Activated CD4-positive, alpha-beta T cell treated with anti-CD3 and anti-CD28 coated beads for 36 hours (primary cell): ENCODE measurements at regions not wholly inside any gene's neighbourhood (a gene's known extent, or its start where the extent isn't known, plus 50 kb on each side); places are given as distances from the start of the nearest gene placed in this dataset.
"Not testable (repeated sequence)": the region's sequence is repeated elsewhere in the genome, so short reads cannot be mapped to it uniquely, and the experiment has no call there.

Source experiments
- ATAC-seq: fragments of 200-7000 bp; cut with Tn5 transposase; one replicate; pipeline ENCODE4 v1.10.0; 2021; ENCODE audit warnings: mild to moderate bottlenecking, moderate library complexity
- CTCF ChIA-PET: fragments of 350-600 bp; sonication (Branson Sonifier 250); formaldehyde crosslinking; loops from one replicate; lab custom pipeline; 2021; ENCODE audit warnings: antibody characterized with exemption; lab: Charles Lee
- POLR2A ChIA-PET: fragments of 350-600 bp; sonication (Branson Sonifier 250); formaldehyde crosslinking; loops from one replicate; lab custom pipeline; 2021; ENCODE audit warnings: antibody characterized with exemption, inconsistent platforms; lab: Charles Lee
- DNase-seq: peaks from one replicate; pipeline ENCODE4 v3.0.0-alpha.2; 2020
- H3K27ac Mint-ChIP-seq: one replicate; pipeline ENCODE4 v1.8.0; 2021; ENCODE audit warnings: mixed read lengths
- H3K27me3 Mint-ChIP-seq: one replicate; pipeline ENCODE4 v1.8.0; 2021; ENCODE audit warnings: mixed read lengths
- H3K36me3 Mint-ChIP-seq: one replicate; pipeline ENCODE4 v1.8.0; 2021; ENCODE audit warnings: low read depth, mixed read lengths
- H3K4me1 Mint-ChIP-seq: one replicate; pipeline ENCODE4 v1.8.0; 2021; ENCODE audit warnings: mixed read lengths
- H3K4me3 Mint-ChIP-seq: one replicate; pipeline ENCODE4 v1.8.0; 2021; ENCODE audit warnings: mild to moderate bottlenecking, moderate library complexity, mixed read lengths
- H3K9me3 Mint-ChIP-seq: one replicate; pipeline ENCODE4 v1.8.0; 2021; ENCODE audit warnings: low read depth, mixed read lengths
- intact Hi-C, 2 experiments: fragments of 100-400 bp; cut with DNase I in 1 of 2; cut with micrococcal nuclease in 1 of 2; formaldehyde crosslinking; loops; one replicate each; pipeline versions ENCODE4 v1.14.2 to v1.15.1; 2022 to 2024; cut with DNase I, micrococcal nuclease

DNA sequence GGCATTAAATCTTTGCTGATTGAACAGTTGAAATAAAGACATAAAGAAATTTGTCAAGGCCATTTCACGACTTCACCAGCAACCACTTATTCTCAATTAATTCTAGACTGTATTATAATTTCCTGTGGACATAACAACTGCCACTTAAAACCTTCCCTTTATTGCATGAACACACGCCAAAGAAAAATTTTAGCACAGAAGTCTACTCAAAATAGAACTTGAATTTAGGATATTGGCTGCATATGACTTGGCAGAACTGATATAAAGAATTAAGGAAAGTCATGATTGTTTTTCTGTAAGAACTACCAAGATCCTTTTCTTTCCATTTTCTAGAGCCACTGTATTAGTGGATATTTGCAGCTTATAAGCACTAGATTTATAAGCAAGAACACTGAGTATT is 226.5 kb upstream of the AKR1E2 start:
- DNase-seq (no peak), ATAC-seq (no peak)
- Mint-ChIP-seq H3K27ac (no peak overlapping the region), H3K4me3 (no peak overlapping the region), H3K36me3 (no peaks in the 10 kb centered on the region), H3K27me3 (no peaks in the 10 kb centered on the region), H3K9me3 (no peaks in the 10 kb centered on the region), H3K4me1 (no peaks in the 10 kb centered on the region)
- intact Hi-C loops, result no loop called here
- POLR2A ChIA-PET, result no interaction called here
- CTCF ChIA-PET, result interaction anchor here (0.6 kb wide), 1 partner anchor 184 kb away, joined by 3 read pairs; no protein-coding TSS in a partner anchor

DNA sequence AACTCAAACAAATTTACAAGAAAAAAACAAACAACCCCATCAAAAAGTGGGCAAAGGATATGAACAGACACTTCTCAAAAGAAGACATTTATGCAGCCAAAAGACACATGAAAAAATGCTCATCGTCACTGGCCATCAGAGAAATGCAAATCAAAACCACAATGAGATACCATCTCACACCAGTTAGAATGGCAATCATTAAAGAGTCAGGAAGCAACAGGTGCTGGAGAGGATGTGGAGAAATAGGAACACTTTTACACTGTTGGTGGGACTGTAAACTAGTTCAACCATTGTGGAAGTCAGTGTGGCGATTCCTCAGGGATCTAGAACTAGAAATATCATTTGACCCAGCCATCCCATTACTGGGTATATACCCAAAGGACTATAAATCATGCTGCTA is 228.1 kb upstream of the AKR1E2 start:
- POLR2A ChIA-PET, ATAC-seq, H3K36me3 Mint-ChIP-seq, H3K4me3 Mint-ChIP-seq, H3K4me1 Mint-ChIP-seq, H3K9me3 Mint-ChIP-seq, H3K27me3 Mint-ChIP-seq, intact Hi-C loops, CTCF ChIA-PET, DNase-seq, H3K27ac Mint-ChIP-seq: not testable (repeated sequence)

DNA sequence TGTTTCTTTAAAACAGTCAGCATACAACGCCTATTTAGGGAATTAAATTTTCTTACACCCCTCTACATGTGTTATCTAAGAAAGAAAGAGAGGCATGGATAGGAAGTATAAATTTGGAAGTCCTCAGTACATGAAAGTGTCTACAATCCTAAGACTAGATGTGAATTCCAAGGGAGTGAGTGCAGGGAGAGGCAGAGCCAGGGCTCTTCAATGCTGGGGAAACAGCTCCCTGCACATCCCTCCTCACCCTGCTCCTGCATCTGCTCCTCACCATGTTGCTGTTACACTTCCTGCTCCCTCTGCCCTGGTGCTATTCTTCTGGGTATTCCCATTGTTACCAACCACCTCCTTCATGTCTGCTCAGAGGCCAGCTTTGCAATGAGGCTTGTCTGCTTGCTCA is 229.1 kb upstream of the AKR1E2 start:
- H3K36me3 Mint-ChIP-seq, result no peaks in the 10 kb centered on the region
- ChIA-PET CTCF (no interaction called here), POLR2A (no interaction called here)
- H3K27me3 Mint-ChIP-seq, result no peaks in the 10 kb centered on the region
- H3K4me1 Mint-ChIP-seq, result no peaks in the 10 kb centered on the region
- H3K27ac Mint-ChIP-seq, result no peak overlapping the region
- H3K9me3 Mint-ChIP-seq, result no peaks in the 10 kb centered on the region
- intact Hi-C loops, result no loop called here
- DNase-seq (no peak), ATAC-seq (no peak)
- no peak overlapping the region for H3K4me3 Mint-ChIP-seq

DNA sequence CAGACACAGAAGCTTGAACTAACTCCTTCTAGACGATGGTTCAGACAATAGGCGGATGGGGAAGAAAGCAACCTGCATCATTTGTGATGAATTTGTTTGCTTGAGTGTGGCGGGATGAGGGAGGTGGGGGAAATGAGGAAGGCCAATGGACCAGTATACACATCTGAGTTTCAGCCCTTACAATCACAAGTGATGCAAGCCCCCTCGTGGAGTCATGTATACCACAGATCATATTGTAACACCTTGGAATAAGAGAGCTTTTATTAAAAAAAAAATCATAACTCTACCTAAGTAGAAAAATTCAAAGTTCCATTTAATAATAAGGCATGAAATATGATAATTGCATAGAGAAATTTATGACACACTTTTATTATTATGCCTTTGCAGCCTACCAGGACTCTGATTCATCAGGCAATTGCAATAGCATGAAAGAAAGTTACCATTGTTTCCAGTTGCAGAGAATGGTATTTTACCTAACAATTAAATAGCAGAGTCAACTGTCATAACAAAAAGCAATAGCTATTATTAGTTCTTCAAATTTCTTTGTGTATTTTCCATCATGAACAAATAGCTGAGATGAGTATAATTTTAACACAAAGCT is 230.2 kb upstream of the AKR1E2 start:
- no peaks in the 10 kb centered on the region for H3K9me3 Mint-ChIP-seq
- ATAC-seq (no peak), DNase-seq (no peak)
- ChIA-PET POLR2A (interaction anchor here (0.5 kb wide), 1 partner anchor 10 kb away, joined by 3 read pairs; no protein-coding TSS in a partner anchor), CTCF (no interaction called here)
- intact Hi-C loops, result no loop called here
- H3K4me3 Mint-ChIP-seq, result no peak overlapping the region
- no peaks in the 10 kb centered on the region for H3K4me1 Mint-ChIP-seq
- no peak overlapping the region for H3K27ac Mint-ChIP-seq
- no peaks in the 10 kb centered on the region for H3K36me3 Mint-ChIP-seq
- H3K27me3 Mint-ChIP-seq, result no peaks in the 10 kb centered on the region

DNA sequence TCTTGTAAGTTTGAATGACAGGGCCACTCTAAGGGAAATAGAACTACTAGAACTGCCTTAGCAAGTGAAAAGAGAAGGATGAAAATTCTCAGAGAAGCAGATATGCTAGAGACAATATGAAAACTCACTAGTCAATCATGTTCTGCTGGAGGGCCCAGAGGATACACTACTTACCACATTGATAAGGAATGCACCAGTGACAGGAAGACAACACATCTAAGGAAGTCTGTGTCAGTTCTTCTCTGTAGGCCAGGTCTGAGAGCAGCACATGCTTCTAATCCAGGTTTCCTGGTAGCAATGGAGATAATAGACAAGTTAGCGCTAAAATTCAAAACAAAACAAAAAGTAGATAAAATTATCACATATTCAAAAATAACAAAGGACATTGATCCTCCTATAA is 235.2 kb upstream of the AKR1E2 start:
- CTCF ChIA-PET, result no interaction called here
- no peaks in the 10 kb centered on the region for H3K27me3 Mint-ChIP-seq
- no peaks in the 10 kb centered on the region for H3K36me3 Mint-ChIP-seq
- no peaks in the 10 kb centered on the region for H3K9me3 Mint-ChIP-seq
- intact Hi-C loops, result no loop called here
- POLR2A ChIA-PET, result no interaction called here
- H3K4me3 Mint-ChIP-seq, result no peak overlapping the region
- DNase-seq (no peak), ATAC-seq (no peak)
- H3K27ac Mint-ChIP-seq, result no peak overlapping the region
- no peaks in the 10 kb centered on the region for H3K4me1 Mint-ChIP-seq

DNA sequence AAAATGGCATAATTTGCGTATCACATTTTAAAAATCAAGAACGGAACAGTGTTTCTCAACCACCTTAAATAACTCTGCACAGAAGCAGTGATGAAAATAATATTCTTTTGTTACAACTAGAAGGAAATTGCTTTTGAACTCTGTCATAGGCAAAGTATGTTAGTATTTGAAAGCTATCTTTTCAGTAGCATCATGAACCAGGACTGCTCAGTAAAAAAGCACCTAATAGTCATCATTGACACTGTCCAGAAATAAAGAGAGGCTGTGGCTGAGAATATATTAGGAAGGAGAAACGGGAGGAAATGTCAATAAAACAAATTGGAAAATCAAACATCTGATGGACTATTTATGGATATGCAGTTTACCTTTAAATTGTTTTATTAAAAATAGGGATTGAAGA is 237.2 kb upstream of the AKR1E2 start:
- Mint-ChIP-seq H3K4me3 (no peak overlapping the region), H3K9me3 (no peaks in the 10 kb centered on the region), H3K36me3 (no peaks in the 10 kb centered on the region), H3K27me3 (no peaks in the 10 kb centered on the region), H3K4me1 (no peaks in the 10 kb centered on the region), H3K27ac (no peak overlapping the region)
- intact Hi-C loops, result no loop called here
- DNase-seq (no peak), ATAC-seq (no peak)
- ChIA-PET CTCF (no interaction called here), POLR2A (no interaction called here)

DNA sequence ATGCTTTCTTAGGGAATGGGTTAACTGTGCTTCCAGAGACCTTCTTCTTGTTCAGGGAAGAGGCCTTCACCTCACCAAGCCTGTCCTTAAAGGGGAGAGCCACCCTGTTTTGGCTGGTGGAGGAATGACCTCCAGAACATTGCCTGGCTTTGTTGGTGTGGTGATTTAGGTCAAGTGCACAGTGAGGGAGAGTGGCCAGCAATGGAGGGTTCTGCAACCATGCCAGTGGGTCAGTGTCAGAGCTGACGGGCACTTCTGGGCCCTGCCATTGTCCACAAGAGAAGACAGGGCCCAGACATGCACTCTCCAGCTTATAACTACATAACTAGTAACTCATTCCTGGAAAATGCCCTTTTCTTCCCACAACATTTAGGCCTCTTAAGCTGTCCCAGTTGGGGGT is 238.5 kb upstream of the AKR1E2 start:
- CTCF ChIA-PET, result interaction anchor here (0.7 kb wide), 1 partner anchor 63 kb away, joined by 3 read pairs; no protein-coding TSS in a partner anchor
- H3K27me3 Mint-ChIP-seq, result peaks cover 3% of the 10 kb centered on the region
- ATAC-seq (no peak), DNase-seq (no peak)
- no peaks in the 10 kb centered on the region for H3K9me3 Mint-ChIP-seq
- POLR2A ChIA-PET, result no interaction called here
- H3K27ac Mint-ChIP-seq, result no peak overlapping the region
- intact Hi-C loops, result no loop called here
- no peak overlapping the region for H3K4me3 Mint-ChIP-seq
- H3K36me3 Mint-ChIP-seq, result no peaks in the 10 kb centered on the region
- no peaks in the 10 kb centered on the region for H3K4me1 Mint-ChIP-seq

DNA sequence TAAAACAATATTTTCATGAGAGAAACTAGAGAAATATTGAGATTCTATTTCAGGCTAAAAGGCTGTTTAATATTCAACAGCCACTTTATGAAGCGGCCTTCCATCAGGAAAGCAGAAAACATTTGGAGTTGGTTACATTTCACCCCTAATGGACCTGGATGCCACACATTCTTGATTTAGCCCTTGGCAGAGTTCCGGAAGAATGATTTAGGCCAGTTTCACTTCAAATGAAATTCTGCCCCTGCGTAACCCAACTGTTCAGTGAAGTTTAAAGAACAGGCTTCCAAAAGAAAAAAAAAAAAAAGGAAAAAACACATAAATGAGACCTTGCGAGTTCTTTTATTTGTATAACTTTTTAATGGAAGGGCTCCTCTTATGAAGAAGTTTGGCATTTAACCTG is 239.2 kb upstream of the AKR1E2 start:
- Mint-ChIP-seq H3K4me3 (no peak overlapping the region), H3K27me3 (peaks cover 3% of the 10 kb centered on the region), H3K27ac (no peak overlapping the region), H3K4me1 (no peaks in the 10 kb centered on the region), H3K36me3 (no peaks in the 10 kb centered on the region), H3K9me3 (no peaks in the 10 kb centered on the region)
- intact Hi-C loops, result no loop called here
- ChIA-PET POLR2A (no interaction called here), CTCF (interaction anchor here (0.7 kb wide), 1 partner anchor 64 kb away, joined by 3 read pairs; no protein-coding TSS in a partner anchor)
- DNase-seq, result no peak
- ATAC-seq, result no peak

DNA sequence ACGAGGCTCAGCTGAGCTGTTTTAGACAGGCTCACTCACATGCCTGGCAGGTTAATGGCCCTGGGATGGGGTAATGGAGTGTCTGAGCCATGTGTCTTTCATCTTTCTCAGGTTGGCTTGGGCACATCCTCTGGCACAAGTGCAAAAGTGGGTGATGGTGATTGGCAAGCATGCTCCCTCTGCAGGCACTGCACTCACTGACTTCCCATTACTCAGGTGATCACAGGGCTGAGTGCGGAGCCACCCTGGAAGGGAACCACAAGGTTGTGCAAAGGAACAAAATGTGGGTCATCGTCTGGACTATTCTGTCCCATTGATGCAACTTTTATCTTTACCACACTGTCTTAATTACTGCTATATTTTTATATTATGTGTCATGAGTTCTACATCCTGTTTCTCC is 244.1 kb upstream of the AKR1E2 start:
- Mint-ChIP-seq H3K4me1 (no peaks in the 10 kb centered on the region), H3K9me3 (no peaks in the 10 kb centered on the region), H3K27me3 (peaks cover 6% of the 10 kb centered on the region), H3K36me3 (no peaks in the 10 kb centered on the region), H3K27ac (no peak overlapping the region), H3K4me3 (no peak overlapping the region)
- ChIA-PET POLR2A (no interaction called here), CTCF (no interaction called here)
- intact Hi-C loops, result no loop called here
- no peak for DNase-seq
- no peak for ATAC-seq

DNA sequence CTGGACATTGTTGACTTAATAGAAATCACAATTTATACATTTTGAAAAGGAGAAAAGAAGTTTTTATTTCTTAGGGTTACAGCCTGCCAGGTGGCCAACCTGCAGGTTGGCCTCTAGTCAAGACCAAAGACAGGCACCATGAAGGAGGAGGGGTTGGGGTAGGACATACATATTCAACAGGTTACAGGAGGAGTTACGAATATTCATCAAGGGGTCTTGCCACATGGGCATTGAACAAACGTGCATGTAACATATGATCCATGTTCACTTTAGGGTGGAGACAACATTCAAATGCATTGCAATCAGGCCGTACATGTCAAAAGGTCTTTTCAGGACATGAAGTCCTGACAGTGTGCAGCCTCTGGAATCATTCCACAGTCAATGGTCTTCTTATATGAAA is 246.2 kb upstream of the AKR1E2 start:
- POLR2A ChIA-PET, result no interaction called here
- no peak for DNase-seq
- peaks cover 6% of the 10 kb centered on the region for H3K27me3 Mint-ChIP-seq
- H3K27ac Mint-ChIP-seq, result no peak overlapping the region
- CTCF ChIA-PET, result interaction anchor here (0.6 kb wide), 1 partner anchor 135 kb away, joined by 3 read pairs; no protein-coding TSS in a partner anchor
- H3K4me1 Mint-ChIP-seq, result no peaks in the 10 kb centered on the region
- no peak overlapping the region for H3K4me3 Mint-ChIP-seq
- intact Hi-C loops, result no loop called here
- H3K9me3 Mint-ChIP-seq, result no peaks in the 10 kb centered on the region
- no peaks in the 10 kb centered on the region for H3K36me3 Mint-ChIP-seq
- no peak for ATAC-seq

DNA sequence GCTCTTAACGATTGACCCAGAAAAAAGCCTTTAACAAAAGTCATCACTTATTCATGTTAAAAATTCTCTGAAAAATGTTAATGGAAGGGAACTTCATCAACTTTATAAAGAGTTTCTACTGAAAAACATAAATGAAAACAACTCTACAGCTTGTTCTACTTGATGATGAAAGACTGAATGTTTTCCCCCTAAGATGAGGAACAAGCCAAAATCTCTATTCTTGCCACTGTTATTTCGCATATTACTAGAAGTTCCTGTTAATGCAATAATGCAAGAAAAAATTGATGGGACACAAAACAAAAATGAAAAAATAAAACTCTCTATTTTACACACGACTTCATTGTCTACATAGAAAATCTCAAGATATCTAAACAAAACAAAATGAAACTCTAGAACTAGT is 249.8 kb upstream of the AKR1E2 start:
- no peak overlapping the region for H3K4me3 Mint-ChIP-seq
- POLR2A ChIA-PET, result no interaction called here
- ATAC-seq (no peak), DNase-seq (no peak)
- CTCF ChIA-PET, result no interaction called here
- intact Hi-C loops, result no loop called here
- H3K36me3 Mint-ChIP-seq, result no peaks in the 10 kb centered on the region
- H3K9me3 Mint-ChIP-seq, result no peaks in the 10 kb centered on the region
- peaks cover 2% of the 10 kb centered on the region for H3K27me3 Mint-ChIP-seq
- no peaks in the 10 kb centered on the region for H3K4me1 Mint-ChIP-seq
- no peak overlapping the region for H3K27ac Mint-ChIP-seq

DNA sequence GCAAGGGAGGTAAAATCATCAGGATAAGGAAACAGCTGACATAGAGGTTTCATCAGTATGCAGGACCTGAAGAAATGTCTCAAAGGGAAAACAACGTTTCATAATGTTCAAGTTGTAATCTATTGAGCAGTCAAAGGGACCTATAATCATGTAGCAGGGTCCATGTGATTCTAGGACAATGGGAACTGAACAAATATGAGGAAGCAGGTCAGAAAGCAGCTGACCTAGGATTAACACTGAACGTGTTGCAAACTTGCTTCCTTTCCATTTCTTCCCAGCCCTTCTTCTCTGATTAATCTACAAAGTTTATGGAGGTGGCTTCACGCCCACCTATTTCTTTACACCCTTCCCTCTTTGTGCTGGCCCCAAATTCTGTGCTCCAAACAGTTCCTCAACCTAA is 256.9 kb upstream of the AKR1E2 start:
- no peak for ATAC-seq
- H3K36me3 Mint-ChIP-seq, result no peaks in the 10 kb centered on the region
- H3K4me1 Mint-ChIP-seq, result no peaks in the 10 kb centered on the region
- H3K27me3 Mint-ChIP-seq, result peaks cover 7% of the 10 kb centered on the region
- H3K27ac Mint-ChIP-seq, result no peak overlapping the region
- no peaks in the 10 kb centered on the region for H3K9me3 Mint-ChIP-seq
- no peak for DNase-seq
- ChIA-PET CTCF (interaction anchor here (0.6 to 0.7 kb wide), 2 partner anchors 520 to 1800 kb away, joined by 3 read pairs; no protein-coding TSS in a partner anchor), POLR2A (no interaction called here)
- intact Hi-C loops, result no loop called here
- no peak overlapping the region for H3K4me3 Mint-ChIP-seq
